ENCODE measurements at regions not wholly inside any gene's neighbourhood (a gene's known extent, or its start where the extent isn't known, plus 50 kb on each side); places are given as distances from the start of the nearest gene placed in this dataset.
"Not testable (repeated sequence)": the region's sequence is repeated elsewhere in the genome, so short reads cannot be mapped to it uniquely, and the experiment has no call there.

DNA sequence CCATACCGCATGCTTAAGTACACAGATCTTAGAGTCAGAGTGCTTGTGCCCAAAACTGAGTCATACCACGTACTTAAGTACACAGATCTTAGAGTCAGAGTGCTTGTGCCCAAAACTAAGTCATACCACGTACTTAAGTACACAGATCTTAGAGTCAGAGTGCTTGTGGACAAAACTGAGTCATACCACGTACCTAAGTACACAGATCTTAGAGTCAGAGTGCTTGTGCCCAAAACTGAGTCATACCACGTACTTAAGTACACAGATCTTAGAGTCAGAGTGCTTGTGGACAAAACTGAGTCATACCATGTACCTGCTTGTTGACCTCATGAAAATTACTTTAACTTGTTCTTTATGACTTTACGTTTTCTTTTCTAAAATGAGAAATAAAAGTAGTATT lies 233.7 kb upstream of the NETO1 start:
- DNase-seq (ENCODE audit: low read depth) = not testable (repeated sequence)

DNA sequence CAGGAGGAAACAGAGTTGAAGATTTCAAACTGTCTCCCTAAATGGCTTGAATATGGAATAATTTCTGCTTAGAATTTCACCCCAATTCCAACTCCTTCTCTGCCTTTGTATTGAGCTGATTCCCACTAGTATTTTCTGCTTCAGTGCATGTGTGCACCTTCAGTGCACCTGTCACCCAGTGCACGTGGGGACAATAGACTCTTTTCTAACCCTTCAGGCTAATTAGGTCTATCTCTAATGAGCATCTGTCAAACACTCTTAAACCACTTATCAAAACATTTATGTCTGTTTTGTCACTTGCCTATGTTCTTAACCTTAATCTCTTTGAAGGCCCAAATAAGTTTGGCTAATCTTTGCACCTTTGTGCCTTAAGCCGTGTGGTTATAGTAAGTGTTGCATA lies 232.0 kb upstream of the NETO1 start:
- DNase-seq (ENCODE audit: low read depth) = no peak

DNA sequence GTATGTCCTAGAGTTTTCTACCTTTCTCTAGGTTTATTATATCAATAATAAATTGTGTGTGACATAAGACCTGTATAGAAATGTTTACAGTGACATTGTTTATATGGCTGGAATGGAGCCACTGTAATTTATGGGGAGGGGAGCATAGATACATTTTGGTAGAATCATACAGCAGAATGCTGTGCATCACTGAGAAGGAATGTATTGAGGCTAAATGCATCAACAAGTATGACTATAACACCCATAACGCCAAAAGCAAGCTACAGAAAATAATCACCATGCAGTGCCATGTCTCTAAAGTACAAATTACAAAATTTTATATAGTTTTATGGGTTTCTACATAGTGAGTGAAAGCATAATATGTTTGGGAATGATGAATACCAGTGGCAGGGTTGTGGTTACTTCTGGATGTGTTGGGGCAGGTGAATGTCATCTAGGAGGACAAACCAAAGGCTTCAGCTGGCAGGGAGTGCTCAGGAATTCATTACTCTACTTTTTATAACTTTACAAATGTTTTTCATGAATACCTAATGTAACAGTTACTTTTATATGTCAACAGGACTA lies 226.0 kb upstream of the NETO1 start:
- no peak for DNase-seq (ENCODE audit: low read depth)

DNA sequence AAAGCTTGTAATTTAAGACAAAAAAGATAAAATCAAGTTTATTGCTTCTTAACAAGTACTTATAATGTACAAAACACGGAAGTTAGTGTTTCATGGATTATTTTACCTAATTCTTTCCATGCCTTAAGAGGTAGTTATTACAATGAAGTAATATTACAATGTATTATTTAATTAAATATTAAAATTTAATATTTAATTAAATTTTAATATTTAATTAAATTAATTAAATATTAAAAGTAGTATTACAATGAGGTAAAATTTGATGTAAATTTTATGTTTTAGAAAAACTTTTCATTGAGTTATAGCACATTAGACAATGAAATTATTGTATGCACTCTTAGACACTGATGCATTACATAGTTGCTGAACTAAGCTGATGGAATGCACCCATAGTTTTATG lies 220.7 kb upstream of the NETO1 start:
- no peak for DNase-seq (ENCODE audit: low read depth)

DNA sequence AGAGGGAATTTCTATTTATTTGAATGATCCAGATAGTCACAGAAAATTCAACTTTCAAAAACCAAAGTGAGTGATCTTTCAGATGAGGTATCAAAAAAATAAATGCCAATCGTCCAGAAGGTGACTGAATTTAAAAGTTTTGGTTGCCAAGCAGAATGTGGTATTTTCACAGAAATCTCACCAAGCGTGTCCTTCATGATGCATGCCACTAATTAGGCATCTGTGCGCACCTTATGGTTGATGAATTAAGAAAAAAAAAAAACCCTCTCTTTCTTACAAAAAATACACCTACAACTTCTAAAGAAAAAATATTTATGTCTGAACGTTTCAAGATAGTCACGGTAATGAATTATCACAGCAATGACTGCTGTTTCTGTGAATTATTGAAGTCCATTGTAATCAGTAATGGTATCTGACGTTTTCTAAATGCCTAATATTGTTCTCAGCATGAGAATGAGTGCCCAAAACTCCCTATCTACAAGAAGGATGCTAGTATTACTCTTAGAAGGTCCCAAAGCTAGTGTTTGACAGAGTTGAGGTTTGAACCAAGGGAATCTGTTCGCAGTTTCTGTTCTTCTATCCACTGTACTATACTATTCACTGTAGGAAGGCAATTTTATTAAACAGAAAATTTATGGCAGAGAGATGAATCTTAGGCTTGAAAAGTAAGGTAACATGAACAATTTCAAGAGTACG lies 219.6 kb upstream of the NETO1 start:
- no peak for DNase-seq (ENCODE audit: low read depth)

DNA sequence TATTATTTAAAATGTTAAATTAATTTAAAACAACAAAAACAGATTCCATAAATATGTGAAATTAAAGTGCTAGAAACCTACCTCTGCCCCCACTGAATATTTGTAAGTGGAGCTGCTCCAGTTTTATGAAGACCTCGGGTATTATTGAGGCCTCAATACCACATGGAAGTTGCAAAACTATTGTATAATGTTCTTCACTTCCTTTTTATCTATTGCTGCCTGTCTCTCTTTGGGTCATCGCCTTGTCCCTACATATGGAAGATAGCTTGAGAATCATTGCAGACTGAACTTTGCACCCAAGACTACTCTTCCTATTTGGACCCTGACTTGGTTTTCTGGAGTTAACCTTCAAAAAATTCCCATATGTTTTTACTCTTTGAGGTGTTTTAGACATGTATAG lies 212.1 kb upstream of the NETO1 start:
- DNase-seq (ENCODE audit: low read depth) = no peak

DNA sequence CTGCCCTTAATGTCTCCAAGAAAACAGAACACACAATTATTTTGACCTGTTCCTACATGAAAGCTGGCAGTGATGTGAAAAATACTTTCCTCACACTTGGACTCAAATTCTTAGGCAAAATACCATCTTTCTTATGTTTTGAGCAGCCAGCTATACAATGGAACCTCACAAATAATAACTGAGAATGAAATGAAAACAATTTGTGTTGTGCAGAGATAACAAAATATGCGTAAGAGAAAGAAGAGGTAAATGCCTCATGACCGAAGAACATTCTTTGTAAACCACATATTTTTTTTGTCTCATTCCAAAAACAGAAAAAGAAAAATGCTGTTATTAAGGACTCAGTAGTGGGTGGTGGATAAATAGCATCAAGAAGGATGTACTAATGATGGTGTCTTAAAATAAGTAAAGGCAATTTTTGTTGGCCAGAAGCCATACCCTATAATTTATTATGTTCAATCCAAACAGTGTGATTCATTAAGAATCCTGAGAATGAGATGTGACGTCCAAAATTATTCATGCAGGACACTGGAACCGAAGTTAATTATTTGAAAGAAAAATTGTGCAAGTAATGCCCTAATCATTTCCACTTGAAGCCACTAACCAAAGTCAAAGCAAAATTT lies 193.0 kb upstream of the NETO1 start:
- no peak for DNase-seq (ENCODE audit: low read depth)

DNA sequence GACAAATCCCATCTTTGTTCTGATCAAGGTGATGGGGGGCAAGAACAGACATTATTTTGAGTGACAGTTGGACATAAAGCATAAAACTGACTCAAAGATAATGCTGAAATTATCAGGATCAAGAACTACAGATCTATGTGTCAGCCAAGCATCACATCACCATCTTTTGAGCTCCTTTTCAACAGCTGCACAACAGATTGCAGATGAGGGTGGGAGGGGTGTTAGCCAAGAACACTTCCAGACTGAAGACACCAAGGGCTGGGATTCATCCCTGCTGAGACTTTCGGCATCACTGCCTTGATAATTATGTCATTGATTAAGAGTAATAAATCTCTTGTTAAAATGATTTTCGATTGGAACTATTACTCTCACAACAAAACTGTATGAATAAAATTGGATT lies 191.5 kb upstream of the NETO1 start:
- DNase-seq (ENCODE audit: low read depth) = no peak

DNA sequence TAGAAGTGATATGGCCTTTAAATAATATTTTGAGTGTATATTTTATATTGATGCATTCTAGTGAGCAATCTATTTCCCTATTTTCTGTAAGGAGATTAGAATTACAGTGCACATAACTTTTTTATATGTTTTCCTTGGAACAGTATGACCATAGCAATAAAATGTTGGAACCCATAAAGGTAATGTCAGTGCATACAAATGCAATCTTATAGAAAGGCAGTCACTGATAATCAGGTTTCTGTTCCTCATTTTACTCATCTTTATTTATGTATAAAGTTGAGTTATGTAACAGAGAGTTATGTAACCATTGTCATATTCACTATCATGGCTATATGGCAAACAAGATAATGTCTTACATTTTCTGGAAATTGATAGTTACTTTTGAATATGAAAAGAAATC lies 179.9 kb upstream of the NETO1 start:
- DNase-seq (ENCODE audit: low read depth) = no peak

DNA sequence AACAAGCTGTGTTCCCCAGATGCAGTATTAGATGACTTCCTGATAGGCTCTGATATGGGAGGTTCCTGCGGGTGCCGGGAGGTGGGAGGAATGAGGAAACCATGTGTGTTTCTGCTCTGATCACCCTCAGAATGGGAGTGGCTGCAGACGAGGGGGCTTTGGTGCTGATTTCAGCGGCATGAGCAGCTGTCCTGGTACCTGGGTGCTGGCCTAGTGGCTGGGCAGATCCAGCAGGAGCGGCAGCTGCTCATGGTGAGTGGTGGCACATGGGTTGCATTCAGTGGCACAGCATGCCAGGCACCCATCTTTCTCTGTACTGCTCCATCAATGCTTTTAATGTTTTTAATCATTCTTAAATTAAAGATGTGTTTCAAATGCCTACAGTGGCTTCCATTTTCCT lies 177.2 kb upstream of the NETO1 start:
- DNase-seq (ENCODE audit: low read depth) = no peak

DNA sequence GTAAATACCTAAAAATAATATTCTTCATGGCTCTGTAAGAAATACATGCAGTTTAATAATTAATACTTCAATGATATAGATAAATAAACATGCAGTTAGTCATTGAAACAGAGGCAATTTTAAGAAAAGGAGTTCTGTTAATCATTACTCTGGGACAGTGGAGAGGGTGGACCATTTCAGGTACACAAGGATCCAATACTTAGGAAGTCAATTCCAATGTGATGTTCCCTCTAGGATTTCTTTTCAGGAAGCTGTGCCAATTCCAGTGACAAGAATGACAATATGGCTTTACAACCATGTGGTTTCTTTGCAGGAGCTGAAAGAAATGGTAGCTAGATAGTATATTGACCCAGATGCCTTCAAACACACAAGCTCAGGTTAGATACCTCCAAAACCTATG lies 175.8 kb upstream of the NETO1 start:
- DNase-seq (ENCODE audit: low read depth) = no peak

DNA sequence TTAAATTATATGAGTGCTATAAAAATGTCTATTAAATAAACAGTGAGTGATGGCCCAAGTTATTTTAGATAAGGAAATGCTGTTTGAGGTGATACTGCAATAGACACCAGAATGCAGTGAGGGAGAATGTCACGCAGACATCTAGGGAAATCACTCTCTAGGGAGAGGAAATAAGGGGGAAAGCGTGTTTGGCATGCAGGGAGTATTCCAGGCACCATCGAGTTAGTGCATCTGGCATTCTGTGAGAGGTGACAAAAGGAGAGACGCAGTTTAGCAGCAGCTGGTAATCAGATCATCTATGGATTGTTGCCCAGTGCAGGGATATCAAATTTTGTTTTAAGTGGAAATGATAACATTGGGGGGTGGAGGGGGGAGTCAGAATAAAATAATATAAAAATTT lies 175.4 kb upstream of the NETO1 start:
- no peak for DNase-seq (ENCODE audit: low read depth)

DNA sequence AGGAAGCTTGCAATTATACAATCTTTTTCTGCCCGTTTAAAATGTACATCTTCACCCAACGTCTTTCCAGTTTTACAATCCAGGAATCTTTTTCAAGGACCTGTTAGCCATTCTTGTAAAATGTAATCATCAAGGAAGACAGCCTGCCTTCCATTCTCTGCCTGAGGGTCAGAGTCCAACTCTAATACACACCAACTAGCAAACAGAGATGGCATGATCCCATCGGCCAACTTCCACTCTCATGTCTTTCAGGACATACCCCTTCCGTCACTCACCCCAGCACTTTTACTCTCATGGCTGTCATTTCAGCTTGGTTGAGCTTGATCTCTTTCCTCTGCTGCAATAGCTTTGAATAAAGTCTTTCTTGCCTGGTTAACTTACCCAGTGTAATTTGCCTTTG lies 172.5 kb upstream of the NETO1 start:
- no peak for DNase-seq (ENCODE audit: low read depth)

DNA sequence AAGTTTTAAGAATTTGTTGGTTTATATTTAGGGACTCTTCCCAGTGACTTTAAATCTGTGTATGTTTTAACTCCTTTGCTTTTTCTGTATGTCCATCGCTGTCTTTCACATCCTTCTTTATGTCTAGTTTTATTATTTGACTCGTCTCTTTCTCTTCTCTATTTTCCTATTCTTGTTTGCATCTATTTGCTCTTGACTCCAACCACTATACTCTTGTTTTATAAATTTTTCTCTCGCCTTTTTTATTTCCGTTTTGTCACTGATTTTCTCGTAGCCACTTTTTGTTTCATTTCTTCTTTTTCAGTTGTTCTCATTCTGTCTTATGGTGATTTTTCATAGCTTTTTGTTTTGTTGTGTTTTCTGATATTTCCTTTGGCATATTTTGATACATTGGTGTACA lies 170.5 kb upstream of the NETO1 start:
- no peak for DNase-seq (ENCODE audit: low read depth)

DNA sequence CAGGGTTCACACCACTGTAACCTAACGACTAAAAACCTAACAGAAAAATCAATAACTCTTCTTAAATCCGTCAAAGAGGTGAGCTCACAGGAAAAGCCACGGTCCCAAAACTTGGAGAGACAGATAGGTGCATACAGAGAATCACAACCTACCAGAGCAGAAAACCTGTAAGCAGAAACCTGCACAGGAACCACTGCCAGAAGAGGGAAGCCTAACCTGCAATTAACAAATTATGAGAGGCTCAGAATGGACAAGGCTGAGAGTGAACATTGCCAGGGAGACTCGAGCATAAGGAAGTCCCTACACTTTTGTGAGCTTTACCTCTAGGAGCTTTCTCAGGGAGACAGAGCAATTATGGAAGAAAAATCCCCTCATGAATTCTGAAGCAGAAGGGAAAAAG lies 156.2 kb upstream of the NETO1 start:
- DNase-seq (ENCODE audit: low read depth) = no peak

DNA sequence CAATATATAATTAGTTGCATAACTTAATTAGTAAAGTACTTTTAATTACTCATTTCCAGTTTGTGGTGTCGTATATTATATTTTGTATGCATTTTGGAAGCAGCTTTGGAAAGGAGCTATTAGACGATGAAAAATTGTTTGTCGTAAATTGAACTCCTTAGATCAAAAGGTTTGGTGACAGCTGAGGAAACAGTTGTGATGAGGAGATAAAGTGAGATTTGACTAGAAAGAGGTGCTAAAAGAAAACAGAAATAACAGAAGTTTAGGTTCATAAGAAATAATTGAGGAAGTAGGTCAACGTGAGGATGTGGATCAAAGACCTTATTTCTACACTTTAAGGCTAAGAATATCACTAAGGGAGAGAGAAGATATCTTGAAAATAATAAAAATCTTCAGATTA lies 141.9 kb upstream of the NETO1 start:
- DNase-seq (ENCODE audit: low read depth) = no peak

DNA sequence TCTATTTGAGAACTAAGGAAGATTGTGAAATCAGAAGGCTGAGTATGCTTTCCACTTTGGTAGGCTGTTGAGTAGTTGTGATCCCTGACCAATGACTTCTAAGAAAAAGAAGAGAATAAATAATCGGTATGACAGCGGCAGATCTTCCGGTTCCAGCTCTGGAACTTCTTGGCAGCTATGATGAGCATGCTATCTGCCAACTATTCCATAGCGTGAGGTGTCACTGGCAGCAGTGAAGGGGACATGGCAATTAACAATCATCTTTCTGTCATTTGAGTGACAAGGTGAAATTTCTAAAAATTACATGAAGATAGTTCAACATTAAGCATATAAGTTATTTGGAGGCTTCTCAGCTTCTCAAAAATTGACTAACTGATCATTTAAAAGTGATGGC lies 140.1 kb upstream of the NETO1 start:
- DNase-seq (ENCODE audit: low read depth) = no peak

DNA sequence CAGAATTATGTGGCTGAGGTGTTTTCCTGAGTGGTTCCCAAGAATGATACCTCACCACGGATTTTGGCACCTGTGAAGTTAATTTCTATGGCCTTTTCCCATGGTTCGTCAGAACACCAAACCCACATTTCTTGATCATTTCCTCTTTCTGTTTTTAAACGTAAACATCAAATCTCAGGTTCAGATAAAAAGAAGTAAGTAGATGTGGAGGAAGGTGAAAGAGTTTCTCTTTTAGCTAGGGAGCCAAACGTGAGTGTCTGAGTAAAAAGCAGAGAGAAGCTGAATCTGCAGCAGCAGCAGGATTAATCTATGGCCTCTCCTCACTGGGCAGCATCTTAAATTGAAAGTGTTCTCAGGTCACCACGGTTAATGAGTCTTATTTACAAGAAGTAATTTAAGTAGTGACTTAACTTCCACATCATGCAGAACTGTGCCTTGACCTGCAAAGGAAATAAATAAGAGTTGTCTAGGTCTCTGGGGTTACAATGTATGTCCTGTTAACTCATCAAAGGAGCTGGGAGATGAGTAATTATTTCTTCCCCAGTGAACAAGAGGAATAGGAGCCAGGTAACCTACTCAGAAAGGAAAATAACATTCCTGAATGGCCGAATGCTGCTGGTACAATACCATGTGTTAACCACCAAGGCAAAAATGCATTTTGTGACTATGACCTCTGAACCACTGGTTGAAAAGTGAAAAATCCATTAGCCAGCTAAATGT lies 139.6 kb upstream of the NETO1 start:
- DNase-seq (ENCODE audit: low read depth) = no peak

DNA sequence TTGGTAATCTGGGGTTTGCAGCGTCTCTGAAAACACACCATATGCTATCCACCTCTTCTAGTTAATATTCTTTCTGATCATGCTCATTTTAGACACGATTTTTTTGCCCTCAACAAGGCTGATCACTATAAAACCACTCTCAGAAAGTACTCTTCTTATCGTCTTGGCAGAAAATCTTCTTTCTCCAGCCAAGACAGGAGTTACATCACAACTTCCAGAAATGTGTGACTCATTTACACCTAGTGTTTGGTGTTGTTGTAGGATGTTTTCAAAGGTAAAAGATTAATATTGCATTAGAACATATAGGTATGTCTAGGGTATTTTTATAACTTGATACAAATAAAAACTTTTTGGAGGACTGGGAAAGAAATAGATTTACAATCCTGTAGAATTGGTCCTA lies 138.5 kb upstream of the NETO1 start:
- DNase-seq (ENCODE audit: low read depth) = no peak

DNA sequence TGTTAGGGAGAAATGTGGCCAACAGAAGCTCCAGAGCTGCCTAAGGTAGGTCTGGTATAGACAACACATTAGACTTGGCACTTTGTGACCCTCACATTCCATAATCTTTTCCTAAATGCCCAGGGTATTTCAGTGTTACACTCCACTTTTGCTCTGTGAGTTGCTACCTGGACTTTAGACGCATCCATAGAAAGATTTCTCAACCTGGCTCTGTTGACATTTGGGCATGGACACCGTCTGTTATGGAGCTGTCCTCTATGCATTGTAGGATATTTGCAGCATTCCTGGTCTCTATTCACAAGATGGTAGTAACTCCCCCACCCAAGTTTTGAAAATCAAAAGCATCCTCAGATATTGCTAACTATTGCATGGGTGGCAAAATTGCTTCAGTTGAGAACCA lies 136.5 kb upstream of the NETO1 start:
- DNase-seq (ENCODE audit: low read depth) = no peak

DNA sequence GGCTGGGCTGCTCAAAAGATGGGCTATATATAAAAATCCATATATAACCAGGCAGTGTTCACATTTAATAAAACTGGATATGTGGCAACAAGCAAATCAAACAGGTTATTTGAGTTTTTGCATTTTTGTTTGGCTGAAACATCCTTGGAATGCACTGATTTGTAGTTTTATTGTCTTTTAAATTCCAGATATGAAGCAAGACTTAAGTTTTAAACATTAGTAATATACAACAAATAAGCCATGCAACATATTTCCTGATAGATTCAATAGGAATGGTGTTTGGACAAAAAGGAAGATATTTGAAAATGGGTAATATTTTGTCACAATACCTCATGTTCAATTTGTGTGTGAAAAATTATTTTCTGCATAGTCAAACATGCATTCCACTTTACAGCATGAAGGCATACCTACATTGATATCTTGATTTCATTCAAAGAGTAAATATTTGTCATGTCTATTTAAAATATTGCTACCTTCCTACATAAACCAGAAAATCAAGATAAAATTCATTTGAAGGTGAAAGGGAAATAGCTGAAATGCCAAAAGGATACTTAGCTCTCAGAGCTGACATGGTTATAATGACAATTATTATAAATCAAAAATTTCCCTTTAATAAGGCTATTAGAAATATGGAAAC lies 132.3 kb upstream of the NETO1 start:
- DNase-seq (ENCODE audit: low read depth) = no peak

DNA sequence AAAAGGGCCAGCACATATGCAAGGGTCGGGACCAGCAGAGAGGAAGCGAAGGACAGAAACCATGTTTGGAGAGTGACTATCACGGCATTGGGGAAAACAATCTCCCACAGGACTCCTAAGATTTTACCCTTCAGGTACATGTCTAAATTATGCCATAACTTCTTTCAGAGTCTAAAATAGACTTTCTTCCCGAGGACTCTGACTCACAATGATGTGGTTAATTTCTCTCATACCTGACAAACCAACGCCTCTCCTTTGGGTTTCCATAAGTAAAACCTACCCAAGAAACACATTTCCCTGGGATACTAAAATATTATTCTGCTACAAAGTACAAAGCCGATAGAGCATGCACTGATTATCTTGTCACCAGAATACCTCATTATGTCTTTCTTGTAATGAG lies 127.8 kb upstream of the NETO1 start:
- no peak for DNase-seq (ENCODE audit: low read depth)

DNA sequence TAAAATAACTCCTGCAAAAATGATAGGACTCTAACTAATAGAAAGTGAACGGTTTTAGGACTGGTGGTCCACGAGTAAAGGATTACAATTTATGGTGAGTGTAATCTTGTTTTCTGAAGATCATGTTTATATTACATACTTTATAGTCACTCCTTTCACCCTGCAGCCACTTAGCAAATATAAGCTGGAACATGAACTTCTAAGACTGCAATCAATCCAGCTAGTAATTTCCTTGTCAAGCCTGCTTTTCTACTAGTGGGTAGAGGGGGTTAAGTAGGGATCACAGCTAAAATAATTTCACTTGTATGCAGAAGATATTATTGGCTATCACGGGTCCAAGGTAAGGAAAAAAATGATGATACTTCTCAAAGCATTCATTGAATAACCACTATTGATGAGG lies 125.5 kb upstream of the NETO1 start:
- no peak for DNase-seq (ENCODE audit: low read depth)

All from stimulated activated CD8-positive, alpha-beta memory T cell treated with anti-CD3 and anti-CD28 coated beads, Interleukin-15, amount 100 ng/mL, for 24 hours (primary cell).